Kidney epithelial cell (primary cell): ENCODE measurements at regions not wholly inside any gene's neighbourhood (a gene's known extent, or its start where the extent isn't known, plus 50 kb on each side); places are given as distances from the start of the nearest gene placed in this dataset.

Experiments
- DNase-seq: peaks from one replicate; pipeline ENCODE4 v3.0.0-alpha.2; 2010; ENCODE audit warnings: low read depth
- H3K27me3 ChIP-seq: 2 replicates; pipeline ENCODE4 v1.6.0; 2011; ENCODE audit warnings: low read length; ENCODE audit not compliant: control insufficient read depth, insufficient read depth
- H3K36me3 ChIP-seq: 2 replicates; pipeline ENCODE4 v1.5.1; 2011; ENCODE audit warnings: low read length; ENCODE audit not compliant: control insufficient read depth, insufficient read depth
- H3K4me3 ChIP-seq: 2 replicates; pipeline ENCODE4 v1.5.1; 2011; ENCODE audit warnings: low read depth, mild to moderate bottlenecking, control low read depth, low read length
- TF ChIP-seq, protein P1 (sequence below): IDR thresholded peaks from 2 replicates; pipeline ENCODE4 v1.5.1; 2011; ENCODE audit warnings: mild to moderate bottlenecking, moderate library complexity, low read length, control low read depth, inconsistent platforms; ENCODE audit not compliant: insufficient read depth, poor library complexity, severe bottlenecking

DNA sequence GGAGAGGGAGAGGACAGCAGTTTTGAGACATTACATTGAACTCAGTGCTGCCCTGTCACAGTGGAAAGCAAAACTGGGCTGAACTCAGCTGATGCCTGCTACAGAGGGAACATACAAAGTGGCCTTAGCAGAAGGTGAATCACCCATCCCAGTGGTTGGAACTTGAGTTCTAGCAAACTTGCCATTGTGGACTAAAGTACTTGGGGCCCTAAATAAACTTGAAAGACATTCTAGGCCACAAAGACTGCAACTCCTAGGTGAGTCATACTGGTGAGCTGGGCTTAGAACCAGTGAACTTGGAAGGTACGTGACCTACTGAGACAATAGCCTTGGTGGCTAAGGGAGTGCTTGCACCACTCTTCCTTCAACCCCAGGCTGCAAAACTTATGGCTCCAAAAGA, 155.7 kb upstream of the RIOK2 start:
- TF ChIP-seq, protein P1, sequence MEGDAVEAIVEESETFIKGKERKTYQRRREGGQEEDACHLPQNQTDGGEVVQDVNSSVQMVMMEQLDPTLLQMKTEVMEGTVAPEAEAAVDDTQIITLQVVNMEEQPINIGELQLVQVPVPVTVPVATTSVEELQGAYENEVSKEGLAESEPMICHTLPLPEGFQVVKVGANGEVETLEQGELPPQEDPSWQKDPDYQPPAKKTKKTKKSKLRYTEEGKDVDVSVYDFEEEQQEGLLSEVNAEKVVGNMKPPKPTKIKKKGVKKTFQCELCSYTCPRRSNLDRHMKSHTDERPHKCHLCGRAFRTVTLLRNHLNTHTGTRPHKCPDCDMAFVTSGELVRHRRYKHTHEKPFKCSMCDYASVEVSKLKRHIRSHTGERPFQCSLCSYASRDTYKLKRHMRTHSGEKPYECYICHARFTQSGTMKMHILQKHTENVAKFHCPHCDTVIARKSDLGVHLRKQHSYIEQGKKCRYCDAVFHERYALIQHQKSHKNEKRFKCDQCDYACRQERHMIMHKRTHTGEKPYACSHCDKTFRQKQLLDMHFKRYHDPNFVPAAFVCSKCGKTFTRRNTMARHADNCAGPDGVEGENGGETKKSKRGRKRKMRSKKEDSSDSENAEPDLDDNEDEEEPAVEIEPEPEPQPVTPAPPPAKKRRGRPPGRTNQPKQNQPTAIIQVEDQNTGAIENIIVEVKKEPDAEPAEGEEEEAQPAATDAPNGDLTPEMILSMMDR, result no peak
- DNase-seq, result no peak
- Histone ChIP-seq H3K4me3 (no peak overlapping the region), H3K27me3 (no peaks in the 10 kb centered on the region), H3K36me3 (no peaks in the 10 kb centered on the region)

DNA sequence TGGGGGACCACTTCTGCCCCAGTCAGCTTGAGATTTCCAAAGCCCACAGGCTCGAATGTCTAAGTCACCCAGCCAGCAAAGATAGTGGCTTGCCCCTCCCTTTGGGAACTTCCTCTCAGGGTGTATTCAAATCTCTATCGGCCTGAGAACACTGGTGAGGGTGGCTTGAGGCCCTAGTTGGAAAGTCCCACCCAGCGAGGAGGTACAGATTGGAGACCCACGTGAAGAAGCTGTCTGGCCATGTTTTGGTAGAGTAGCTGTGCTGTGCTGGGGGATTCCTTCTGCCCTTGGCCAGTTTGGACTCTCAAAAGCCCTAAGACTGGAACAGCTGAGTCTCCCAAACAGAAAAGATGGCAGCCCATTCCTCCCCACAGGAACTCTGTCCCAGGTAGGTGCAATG, 172.7 kb upstream of the RIOK2 start:
- Histone ChIP-seq H3K36me3 (no peaks in the 10 kb centered on the region), H3K4me3 (no peak overlapping the region), H3K27me3 (no peaks in the 10 kb centered on the region)
- TF ChIP-seq, protein P1, result no peak
- no peak for DNase-seq

DNA sequence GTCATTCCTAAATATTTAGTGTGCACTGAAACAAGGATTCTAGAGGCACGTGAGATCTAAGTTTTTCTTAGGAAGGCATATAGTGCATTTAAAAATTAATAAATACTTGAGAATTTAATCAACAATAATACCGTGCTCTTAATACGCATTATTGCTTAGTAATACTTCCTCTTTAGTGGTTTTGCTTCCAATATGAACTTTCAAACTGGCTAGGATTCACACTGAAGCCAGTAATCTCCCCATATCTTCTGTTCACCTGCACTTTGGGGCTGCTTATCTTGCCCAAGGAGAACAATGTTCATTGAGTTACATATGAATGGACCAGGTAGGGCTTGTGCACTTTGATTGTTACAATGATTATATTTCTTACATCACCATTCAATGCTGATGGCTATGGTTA, 180.5 kb upstream of the RIOK2 start:
- H3K27me3 ChIP-seq, result no peaks in the 10 kb centered on the region
- no peak overlapping the region for H3K4me3 ChIP-seq
- TF ChIP-seq, protein P1, result no peak

DNA sequence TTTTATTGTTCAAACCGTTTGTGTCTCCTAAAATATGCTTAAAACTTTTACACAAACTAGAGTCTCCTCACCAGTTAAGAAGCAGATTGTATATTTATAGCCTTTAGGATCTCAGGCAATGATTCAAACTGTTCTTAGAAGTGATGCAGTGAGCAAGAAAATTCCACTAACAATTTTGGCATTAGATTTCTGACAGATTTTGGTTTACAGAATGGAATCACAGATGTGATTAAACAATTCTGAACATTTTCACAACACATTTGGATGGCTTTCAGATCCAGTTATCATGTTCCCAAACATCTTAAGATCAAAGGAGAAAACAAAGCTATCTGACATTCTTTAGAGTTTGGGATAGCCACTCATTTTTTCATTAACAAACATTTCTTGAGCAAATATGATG, 181.7 kb upstream of the RIOK2 start:
- Histone ChIP-seq H3K4me3 (no peak overlapping the region), H3K27me3 (no peaks in the 10 kb centered on the region), H3K36me3 (no peaks in the 10 kb centered on the region)
- no peak for DNase-seq
- TF ChIP-seq, protein P1, result no peak

More for the DNA sequence above, 180.5 kb upstream of the RIOK2 start:
- H3K36me3 ChIP-seq, result no peaks in the 10 kb centered on the region
- no peak for DNase-seq

DNA sequence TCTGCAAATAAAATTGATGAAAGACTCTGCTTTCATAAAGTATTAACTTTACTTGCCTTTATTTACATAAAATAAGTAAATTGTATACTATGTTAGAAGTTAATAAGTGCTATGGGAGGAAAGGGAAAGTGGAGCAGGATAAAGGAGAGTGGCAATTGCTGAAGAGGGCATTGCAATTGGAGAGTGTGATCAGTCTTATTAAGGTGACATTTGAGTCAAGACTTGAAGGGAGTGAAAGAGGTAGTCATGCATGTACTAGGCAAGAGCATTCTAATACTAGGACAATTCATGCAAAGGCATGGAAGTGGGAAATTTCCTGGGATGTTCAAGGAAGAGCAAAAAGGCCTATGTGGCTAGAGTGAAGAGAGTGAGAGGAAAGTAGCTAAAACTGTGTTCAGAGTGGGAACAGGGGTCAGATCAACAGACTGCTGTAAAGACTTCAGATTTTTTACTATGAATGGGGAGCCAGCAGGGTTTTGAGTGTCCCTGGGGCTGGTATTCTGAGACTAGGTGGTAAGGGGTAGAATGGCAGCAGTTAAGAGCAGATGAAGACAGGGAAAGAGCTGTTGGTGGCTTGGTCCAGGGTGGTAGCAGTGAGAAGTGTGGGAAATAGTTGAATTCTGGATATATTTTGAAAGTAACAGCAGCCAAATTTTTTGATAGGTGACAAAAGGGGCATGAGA, 182.3 kb upstream of the RIOK2 start:
- TF ChIP-seq, protein P1, result no peak
- no peaks in the 10 kb centered on the region for H3K36me3 ChIP-seq
- H3K4me3 ChIP-seq, result no peak overlapping the region
- H3K27me3 ChIP-seq, result no peaks in the 10 kb centered on the region
- no peak for DNase-seq

DNA sequence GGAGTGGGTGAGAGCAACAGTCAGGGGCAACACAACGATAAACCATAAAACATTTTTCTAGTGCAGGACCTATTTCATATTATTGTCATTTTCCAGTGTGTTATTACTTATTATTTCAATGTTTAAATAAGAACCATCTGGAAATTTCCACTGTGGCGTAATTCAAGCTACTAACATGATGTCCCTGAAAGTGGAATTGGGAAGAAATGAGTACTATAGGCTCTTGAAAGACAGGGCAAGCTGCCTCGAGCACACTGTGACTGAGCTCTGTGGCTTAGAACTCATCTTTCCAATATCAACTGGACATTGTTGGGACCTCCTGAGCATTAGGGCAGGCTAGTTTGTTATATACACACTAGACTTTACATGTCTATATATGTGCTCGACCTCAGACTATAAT, 182.9 kb upstream of the RIOK2 start:
- Histone ChIP-seq H3K4me3 (no peak overlapping the region), H3K36me3 (no peaks in the 10 kb centered on the region), H3K27me3 (no peaks in the 10 kb centered on the region)
- TF ChIP-seq, protein P1, result no peak
- no peak for DNase-seq
